IMR-90 (cell line): ENCODE measurements at regions not wholly inside any gene's neighbourhood (a gene's known extent, or its start where the extent isn't known, plus 50 kb on each side); places are given as distances from the start of the nearest gene placed in this dataset.

Experiments used
- ATAC-seq: fragments of 200-7000 bp; cut with Tn5 transposase; 2 replicates; pipeline ENCODE4 v1.9.1; 2020; ENCODE audit warnings: low read depth, mild to moderate bottlenecking, moderate library complexity
- BruUV-seq: library from RNA; stranded (reverse); fragments of 400-500 nt; replicated peaks from 2 replicates; lab custom pipeline; 2021; lab: Mats Ljungman, UMichigan
- CTCF ChIA-PET: fragments of 300-600 bp; formaldehyde crosslinking; extraction: SDS; loops from one replicate; lab custom pipeline; 2021; ENCODE audit warnings: antibody characterized with exemption; lab: Yijun Ruan, JAX
- POLR2A ChIA-PET: fragments of 300-600 bp; sonication (Branson Sonifier 250); formaldehyde crosslinking; loops from one replicate; lab custom pipeline; 2022; ENCODE audit warnings: antibody characterized with exemption; ENCODE audit not compliant: unreplicated experiment; lab: Charles Lee
- DNase-seq: peaks from one replicate; pipeline ENCODE4 v3.0.0; 2013
- H2AFZ ChIP-seq: replicated peaks from 2 replicates; pipeline ENCODE3; 2013; ENCODE audit warnings: low read length, mild to moderate bottlenecking; ENCODE audit not compliant: poor library complexity
- H2AK5ac ChIP-seq: 2 replicates; pipeline ENCODE4 v1.6.1; 2013; ENCODE audit warnings: low read depth, low read length, inconsistent platforms
- H2AK9ac ChIP-seq: replicated peaks from 2 replicates; pipeline ENCODE3; 2013; ENCODE audit warnings: mild to moderate bottlenecking, low read depth, low read length, moderate library complexity; ENCODE audit not compliant: poor library complexity
- H2BK120ac ChIP-seq: 2 replicates; pipeline ENCODE4 v1.6.1; 2013; ENCODE audit warnings: low read depth, low read length, inconsistent platforms
- H2BK15ac ChIP-seq: 3 replicates; pipeline ENCODE4 v1.6.1; 2013; ENCODE audit warnings: low read depth, low read length, inconsistent platforms
- H2BK20ac ChIP-seq: 2 replicates; pipeline ENCODE4 v1.6.1; 2013; ENCODE audit warnings: low read depth, mild to moderate bottlenecking, inconsistent platforms, low read length, moderate library complexity
- H2BK5ac ChIP-seq: 2 replicates; pipeline ENCODE4 v1.6.1; 2013; ENCODE audit warnings: mild to moderate bottlenecking, low read depth, low read length, inconsistent platforms; ENCODE audit not compliant: poor library complexity, severe bottlenecking
- H3K14ac ChIP-seq: replicated peaks from 2 replicates; pipeline ENCODE4 v1.6.1; 2013; ENCODE audit warnings: low read depth, low read length, inconsistent platforms
- H3K18ac ChIP-seq: 2 replicates; pipeline ENCODE4 v1.6.1; 2013; ENCODE audit warnings: low read depth, low read length, control low read depth
- H3K23ac ChIP-seq: 2 replicates; pipeline ENCODE4 v1.6.1; 2013; ENCODE audit warnings: low read depth, low read length, inconsistent platforms
- H3K27ac ChIP-seq: 2 replicates; pipeline ENCODE4 v1.5.1; 2013; ENCODE audit warnings: mild to moderate bottlenecking, control low read depth, low read length; ENCODE audit not compliant: insufficient read depth
- H3K27me3 ChIP-seq: 2 replicates; pipeline ENCODE4 v1.6.1; 2013; ENCODE audit warnings: low read length; ENCODE audit not compliant: control insufficient read depth, insufficient read depth
- H3K36me3 ChIP-seq: 2 replicates; pipeline ENCODE4 v1.6.1; 2013; ENCODE audit warnings: low read length, mixed read lengths; ENCODE audit not compliant: control insufficient read depth, insufficient read depth
- H3K4ac ChIP-seq: 2 replicates; pipeline ENCODE4 v1.6.1; 2013; ENCODE audit warnings: low read depth, low read length, inconsistent platforms
- H3K4me1 ChIP-seq: 2 replicates; pipeline ENCODE4 v1.6.1; 2013; ENCODE audit warnings: low read length, mixed read lengths; ENCODE audit not compliant: control insufficient read depth, insufficient read depth
- H3K4me2 ChIP-seq: 2 replicates; pipeline ENCODE4 v1.6.1; 2013; ENCODE audit warnings: low read depth, mild to moderate bottlenecking, control low read depth, low read length, moderate library complexity
- H3K4me3 ChIP-seq: 2 replicates; pipeline ENCODE4 v1.5.1; 2013; ENCODE audit warnings: low read depth, mild to moderate bottlenecking, control low read depth, low read length, moderate library complexity; ENCODE audit not compliant: insufficient read depth
- H3K56ac ChIP-seq: 2 replicates; pipeline ENCODE4 v1.6.1; 2013; ENCODE audit warnings: low read length, inconsistent platforms; ENCODE audit not compliant: insufficient read depth; ENCODE audit errors: extremely low read depth
- H3K79me1 ChIP-seq, 2 experiments: 2 replicates each; pipeline ENCODE4 v1.6.1; 2013; ENCODE audit warnings: low read length in 2 of 2, inconsistent platforms in 1 of 2, low read depth in 1 of 2
- H3K9ac ChIP-seq: 2 replicates; pipeline ENCODE4 v1.6.1; 2013; ENCODE audit warnings: low read depth, low read length, control low read depth
- H3K9me1 ChIP-seq: 2 replicates; pipeline ENCODE4 v1.6.1; 2013; ENCODE audit warnings: low read length, inconsistent platforms; ENCODE audit not compliant: insufficient read depth
- H3K9me3 ChIP-seq: 2 replicates; pipeline ENCODE4 v1.6.1; 2013; ENCODE audit warnings: low read length; ENCODE audit not compliant: control insufficient read depth, insufficient read depth
- H4K20me1 ChIP-seq: 2 replicates; pipeline ENCODE4 v1.6.1; 2013; ENCODE audit warnings: low read length, inconsistent platforms; ENCODE audit not compliant: insufficient read depth
- H4K5ac ChIP-seq: 2 replicates; pipeline ENCODE4 v1.6.1; 2013; ENCODE audit warnings: mild to moderate bottlenecking, low read depth, low read length, control low read depth
- H4K8ac ChIP-seq, 2 experiments: 2 replicates each; pipeline ENCODE4 v1.6.1; 2013; ENCODE audit warnings: low read depth in 2 of 2, low read length in 2 of 2, control low read depth in 1 of 2, inconsistent platforms in 1 of 2
- H4K91ac ChIP-seq: 2 replicates; pipeline ENCODE4 v1.6.1; 2013; ENCODE audit warnings: low read depth, low read length, inconsistent platforms; ENCODE audit not compliant: insufficient read depth
- BHLHE40 ChIP-seq: fragments of 150-350 bp; IDR thresholded peaks from 2 replicates; pipeline ENCODE4 v1.6.1; 2016; ENCODE audit warnings: mild to moderate bottlenecking, low read depth, low read length
- MAFK ChIP-seq: IDR thresholded peaks from 2 replicates; pipeline ENCODE4 v1.6.1; 2012; ENCODE audit warnings: low read depth, low read length, improper control_type of control experiment
- MAZ ChIP-seq: IDR thresholded peaks from 2 replicates; pipeline ENCODE4 v1.6.1; 2012; ENCODE audit warnings: low read depth, mild to moderate bottlenecking, low read length, improper control_type of control experiment, moderate library complexity, borderline replicate concordance
- MXI1 ChIP-seq: IDR thresholded peaks from 2 replicates; pipeline ENCODE4 v1.6.1; 2012; ENCODE audit warnings: low read depth, mild to moderate bottlenecking, low read length, moderate library complexity, borderline replicate concordance
- RAD21 ChIP-seq: IDR thresholded peaks from 2 replicates; pipeline ENCODE4 v1.6.1; 2012; ENCODE audit warnings: low read length, improper control_type of control experiment
- dilution Hi-C: fragments of 300-500 bp; cut with HindIII; formaldehyde crosslinking; loops from one replicate; pipeline ENCODE4 v1.14.3; 2018; ENCODE audit warnings: low sequenced_read_pairs; ENCODE audit not compliant: unreplicated experiment
- in situ Hi-C: fragments of 300-500 bp; cut with MboI; formaldehyde crosslinking; loops from 3 replicates; pipeline ENCODE4 v1.14.3; 2019; ENCODE audit warnings: low sequenced_read_pairs, inconsistent platforms, mixed read lengths
- intact Hi-C: fragments of 100-400 bp; cut with micrococcal nuclease; formaldehyde crosslinking; loops from 2 replicates; pipeline ENCODE4 v1.10.0; 2022
- TF ChIP-seq, protein P1 (sequence below): fragments of 150-350 bp; IDR thresholded peaks from 2 replicates; pipeline ENCODE4 v1.6.1; 2016; ENCODE audit warnings: low read depth, mild to moderate bottlenecking, low read length, moderate library complexity, borderline replicate concordance
- TF ChIP-seq, protein P2 (sequence below): fragments of 150-350 bp; IDR thresholded peaks from 2 replicates; pipeline ENCODE4 v1.6.1; 2017; ENCODE audit warnings: mild to moderate bottlenecking, antibody characterized with exemption, low read length, low read depth

DNA sequence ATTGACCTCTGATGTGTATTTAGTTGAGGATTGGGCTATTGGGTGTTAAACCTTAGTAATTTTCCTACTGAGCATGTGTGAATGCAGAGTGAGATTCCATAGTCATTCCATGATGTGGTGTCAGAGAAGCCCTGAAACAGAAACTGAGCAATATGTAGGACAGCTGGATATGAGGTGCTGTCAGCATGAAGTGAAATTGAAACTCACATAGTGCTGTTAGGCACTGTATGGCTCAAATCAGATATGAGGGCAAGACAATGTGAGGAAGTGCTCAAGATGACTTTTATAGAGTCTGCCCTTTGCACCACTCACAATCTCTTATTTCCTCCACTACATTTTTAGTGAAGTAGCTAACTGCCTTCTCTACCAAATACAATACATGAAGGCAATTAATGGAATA lies 188.3 kb downstream of the SH3BGRL start:
- Histone ChIP-seq H2AK5ac (no peak overlapping the region), H3K9me1 (no peaks in the 10 kb centered on the region), H2BK5ac (no peak overlapping the region), H2BK20ac (no peak overlapping the region), H2BK120ac (no peak overlapping the region), H3K56ac (no peak overlapping the region), H3K9me3 (no peaks in the 10 kb centered on the region), H4K8ac (no peak overlapping the region), H2BK15ac (no peak overlapping the region), H3K23ac (no peak overlapping the region), H4K91ac (no peak overlapping the region), H3K9ac (no peak overlapping the region), H3K27me3 (no peaks in the 10 kb centered on the region; the same call in 1 of the 2 replicates), H3K27ac (no peak overlapping the region), H3K36me3 (no peaks in the 10 kb centered on the region), H3K4me1 (no peaks in the 10 kb centered on the region), H2AFZ (no peak overlapping the region), H3K79me1 (no peaks in the 10 kb centered on the region), H4K5ac (no peak overlapping the region), H2AK9ac (no peak overlapping the region), H3K14ac (no peak overlapping the region), H3K4me2 (no peak overlapping the region), H3K4ac (no peak overlapping the region), H3K4me3 (no peak overlapping the region), H3K18ac (no peak overlapping the region), H4K20me1 (no peaks in the 10 kb centered on the region)
- DNase-seq (no peak), ATAC-seq (no peak)
- CTCF ChIA-PET: interaction anchor here (0.7 to 2.1 kb wide), 2 partner anchors 13 to 371 kb away, joined by 5 to 7 read pairs; no protein-coding TSS in a partner anchor
- no TSS peak for BruUV-seq
- intact Hi-C loops: no loop called here
- in situ Hi-C loops: loop anchor here (25.0 kb wide), 1 partner anchor 528 kb away; no protein-coding TSS in a partner anchor
- POLR2A ChIA-PET: no interaction called here
- TF ChIP-seq, protein P1, sequence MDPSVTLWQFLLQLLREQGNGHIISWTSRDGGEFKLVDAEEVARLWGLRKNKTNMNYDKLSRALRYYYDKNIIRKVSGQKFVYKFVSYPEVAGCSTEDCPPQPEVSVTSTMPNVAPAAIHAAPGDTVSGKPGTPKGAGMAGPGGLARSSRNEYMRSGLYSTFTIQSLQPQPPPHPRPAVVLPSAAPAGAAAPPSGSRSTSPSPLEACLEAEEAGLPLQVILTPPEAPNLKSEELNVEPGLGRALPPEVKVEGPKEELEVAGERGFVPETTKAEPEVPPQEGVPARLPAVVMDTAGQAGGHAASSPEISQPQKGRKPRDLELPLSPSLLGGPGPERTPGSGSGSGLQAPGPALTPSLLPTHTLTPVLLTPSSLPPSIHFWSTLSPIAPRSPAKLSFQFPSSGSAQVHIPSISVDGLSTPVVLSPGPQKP: no peak
- TF ChIP-seq MAFK: no peak
- TF ChIP-seq MXI1: no peak
- TF ChIP-seq RAD21: no peak
- TF ChIP-seq, protein P2, sequence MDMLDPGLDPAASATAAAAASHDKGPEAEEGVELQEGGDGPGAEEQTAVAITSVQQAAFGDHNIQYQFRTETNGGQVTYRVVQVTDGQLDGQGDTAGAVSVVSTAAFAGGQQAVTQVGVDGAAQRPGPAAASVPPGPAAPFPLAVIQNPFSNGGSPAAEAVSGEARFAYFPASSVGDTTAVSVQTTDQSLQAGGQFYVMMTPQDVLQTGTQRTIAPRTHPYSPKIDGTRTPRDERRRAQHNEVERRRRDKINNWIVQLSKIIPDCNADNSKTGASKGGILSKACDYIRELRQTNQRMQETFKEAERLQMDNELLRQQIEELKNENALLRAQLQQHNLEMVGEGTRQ: no peak
- no peak for TF ChIP-seq BHLHE40
- no peak for TF ChIP-seq MAZ
- dilution Hi-C loops: no loop called here
